H1 (cell line): ENCODE measurements at regions not wholly inside any gene's neighbourhood (a gene's known extent, or its start where the extent isn't known, plus 50 kb on each side); places are given as distances from the start of the nearest gene placed in this dataset.

Experiments used
- ASH2L ChIP-seq: fragments of 200-600, 300-600 bp; sonication (generic); IDR thresholded peaks from one replicate; pipeline ENCODE4 v1.7.1; 2017; ENCODE audit warnings: low read length
- CHD7 ChIP-seq: fragments of 300-600 bp; sonication (generic); IDR thresholded peaks from 2 replicates; pipeline ENCODE4 v1.7.1; 2012; ENCODE audit warnings: low read length, moderate library complexity, mild to moderate bottlenecking, inconsistent platforms; ENCODE audit not compliant: insufficient replicate concordance
- CTBP2 ChIP-seq: IDR thresholded peaks from 2 replicates; pipeline ENCODE4 v1.7.0; 2011; ENCODE audit warnings: borderline replicate concordance, mild to moderate bottlenecking, moderate library complexity, mixed read lengths, low read length; ENCODE audit not compliant: insufficient read depth, insufficient read length
- EGR1 ChIP-seq: IDR thresholded peaks from 2 replicates; pipeline ENCODE4 v1.6.1; 2011; ENCODE audit warnings: low read depth, low read length, borderline replicate concordance
- HDAC2 ChIP-seq, 2 experiments: fragments of 300-600 bp in 1 of 2; sonication (generic) in 1 of 2; IDR thresholded peaks; 2 replicates each; pipeline ENCODE4 v1.6.1; 2011 to 2012; ENCODE audit warnings: low read depth in 2 of 2, low read length in 2 of 2, mild to moderate bottlenecking in 2 of 2, moderate library complexity in 2 of 2, borderline replicate concordance in 1 of 2, inconsistent platforms in 1 of 2
- JUN ChIP-seq: IDR thresholded peaks from 2 replicates; pipeline ENCODE4 v1.6.1; 2011; ENCODE audit warnings: low read depth, mild to moderate bottlenecking, improper control_type of control experiment, low read length
- MAFK ChIP-seq: IDR thresholded peaks from 2 replicates; pipeline ENCODE4 v1.6.1; 2012; ENCODE audit warnings: low read depth, mild to moderate bottlenecking, improper control_type of control experiment, low read length
- NRF1 ChIP-seq: IDR thresholded peaks from 2 replicates; pipeline ENCODE4 v1.6.1; 2011; ENCODE audit warnings: mild to moderate bottlenecking, low read depth, low read length, improper control_type of control experiment
- PHF8 ChIP-seq: fragments of 200-600 bp; sonication (generic); conservative IDR thresholded peaks from 2 replicates; pipeline ENCODE4 v1.7.1; 2012; ENCODE audit warnings: low read depth, mild to moderate bottlenecking, inconsistent platforms, low read length, moderate library complexity
- POU5F1 ChIP-seq: IDR thresholded peaks from 2 replicates; pipeline ENCODE4 v1.6.1; 2011; ENCODE audit warnings: low read depth, mild to moderate bottlenecking, low read length, moderate library complexity
- RNF2 ChIP-seq: fragments of 200-900, 300-1000 bp; sonication (generic); IDR thresholded peaks from 2 replicates; pipeline ENCODE4 v1.7.1; 2016; ENCODE audit warnings: borderline replicate concordance, low read depth, mild to moderate bottlenecking, antibody characterized with exemption, low read length; ENCODE audit not compliant: poor library complexity, severe bottlenecking; ENCODE audit errors: missing control alignments
- SRF ChIP-seq: IDR thresholded peaks from 2 replicates; pipeline ENCODE4 v1.6.1; 2011; ENCODE audit warnings: mild to moderate bottlenecking, low read depth, low read length, moderate library complexity

DNA sequence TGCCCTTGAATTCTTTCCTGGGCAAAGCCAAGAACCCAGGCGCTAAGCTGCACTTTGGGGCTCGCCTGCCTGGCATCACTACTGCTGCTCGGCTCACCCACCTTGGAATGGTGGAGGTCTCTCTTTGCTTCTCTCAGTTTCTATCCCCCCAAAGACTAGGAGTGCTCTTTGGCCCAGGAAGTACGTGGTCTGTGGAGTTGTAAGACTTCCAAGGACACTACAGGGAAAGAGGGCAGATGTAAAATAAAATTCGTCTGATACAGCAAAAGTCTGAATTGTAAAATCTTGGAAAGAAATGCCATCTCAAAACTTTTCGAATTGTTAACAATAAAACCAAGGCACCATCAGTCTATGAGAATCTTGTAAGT is 52.5 kb upstream of the MAP1LC3B2 start (continued):
- TF ChIP-seq CHD7 = no peak
- no peak for TF ChIP-seq JUN
- TF ChIP-seq POU5F1 = no peak
- no peak for TF ChIP-seq CTBP2
- no peak for TF ChIP-seq RNF2
- TF ChIP-seq MAFK = no peak
- TF ChIP-seq PHF8 = no peak
- no peak for TF ChIP-seq ASH2L
- TF ChIP-seq SRF = no peak
- TF ChIP-seq HDAC2 (IDR thresholded peaks at IDR 0.05; ENCODE audit: borderline replicate concordance in 1 of 2, low read depth in 2 of 2, low read length in 2 of 2) = no peak
- no peak for TF ChIP-seq EGR1
- TF ChIP-seq NRF1 = no peak
